CD8-positive, alpha-beta memory T cell (primary cell): ENCODE measurements at regions not wholly inside any gene's neighbourhood (a gene's known extent, or its start where the extent isn't known, plus 50 kb on each side); places are given as distances from the start of the nearest gene placed in this dataset.

ENCODE experiments used
- CTCF ChIA-PET: fragments of 350-600 bp; sonication (Branson Sonifier 250); formaldehyde crosslinking; loops from one replicate; lab custom pipeline; 2021; ENCODE audit warnings: antibody characterized with exemption; lab: Charles Lee
- POLR2A ChIA-PET: fragments of 350-600 bp; sonication (Branson Sonifier 250); formaldehyde crosslinking; loops from one replicate; lab custom pipeline; 2021; ENCODE audit warnings: antibody characterized with exemption; lab: Charles Lee
- DNase-seq, 5 donors: peaks; one replicate each; pipeline versions ENCODE4 v3.0.0 to v3.0.0-alpha.2; 2020 to 2022; ENCODE audit warnings: mixed read lengths in 1 of 5
- H3K27ac ChIP-seq: one replicate; pipeline ENCODE4 v1.7.0; 2013; ENCODE audit warnings: low read depth, mild to moderate bottlenecking, low read length, moderate library complexity
- H3K27me3 ChIP-seq: 2 replicates; pipeline ENCODE4 v1.7.0; 2013; ENCODE audit warnings: low read length, mild to moderate bottlenecking; ENCODE audit not compliant: insufficient read depth, poor library complexity, severe bottlenecking
- H3K36me3 ChIP-seq: 2 replicates; pipeline ENCODE4 v1.7.0; 2013; ENCODE audit warnings: mild to moderate bottlenecking, low read length, moderate library complexity; ENCODE audit not compliant: insufficient read depth
- H3K4me1 ChIP-seq: 2 replicates; pipeline ENCODE4 v1.7.0; 2013; ENCODE audit warnings: mild to moderate bottlenecking, low read length, moderate library complexity; ENCODE audit not compliant: insufficient read depth
- H3K4me3 ChIP-seq: 2 replicates; pipeline ENCODE4 v1.7.0; 2013; ENCODE audit warnings: mild to moderate bottlenecking, low read length
- H3K9me3 ChIP-seq: 2 replicates; pipeline ENCODE4 v1.7.0; 2013; ENCODE audit warnings: mild to moderate bottlenecking, low read length
- H3K27ac Mint-ChIP-seq, 8 donors: one replicate each; pipeline ENCODE4 v1.8.0; 2020 to 2021; ENCODE audit warnings: mixed read lengths in 8 of 8, mild to moderate bottlenecking in 6 of 8, inconsistent platforms in 3 of 8, moderate library complexity in 3 of 8
- H3K27me3 Mint-ChIP-seq, 2 donors: one replicate each; pipeline ENCODE4 v1.8.0; 2020 to 2021; ENCODE audit warnings: mixed read lengths in 2 of 2, mild to moderate bottlenecking in 1 of 2, moderate library complexity in 1 of 2
- H3K36me3 Mint-ChIP-seq, 3 donors: one replicate each; pipeline ENCODE4 v1.8.0; 2020 to 2021; ENCODE audit warnings: mixed read lengths in 3 of 3, inconsistent platforms in 1 of 3, mild to moderate bottlenecking in 1 of 3
- H3K4me1 Mint-ChIP-seq, 3 donors: one replicate each; pipeline ENCODE4 v1.8.0; 2020 to 2021; ENCODE audit warnings: mixed read lengths in 3 of 3, inconsistent platforms in 1 of 3, mild to moderate bottlenecking in 1 of 3
- H3K4me3 Mint-ChIP-seq, 7 donors: one replicate each; pipeline ENCODE4 v1.8.0; 2020 to 2021; ENCODE audit warnings: mixed read lengths in 7 of 7, mild to moderate bottlenecking in 6 of 7, moderate library complexity in 4 of 7, inconsistent platforms in 2 of 7
- H3K9me3 Mint-ChIP-seq, 5 donors: one replicate each; pipeline ENCODE4 v1.8.0; 2020 to 2022; ENCODE audit warnings: mixed read lengths in 5 of 5, mild to moderate bottlenecking in 3 of 5, moderate library complexity in 2 of 5, inconsistent platforms in 1 of 5

- CTCF ChIA-PET = no interaction called here
- no peak for DNase-seq
- Mint-ChIP-seq H3K27ac (no peak overlapping the region), H3K4me1 (peaks cover 14 to 18% (median 14%) of the 10 kb centered on the region in 3 donors), H3K36me3 (no peaks in the 10 kb centered on the region), H3K9me3 (no peaks in the 10 kb centered on the region), H3K4me3 (no peak overlapping the region), H3K27me3 (peaks cover 0 to 7% of the 10 kb centered on the region in 2 donors)
- Histone ChIP-seq H3K9me3 (no peaks in the 10 kb centered on the region), H3K27ac (no peak overlapping the region), H3K4me1 (peaks cover 21% of the 10 kb centered on the region), H3K36me3 (no peaks in the 10 kb centered on the region), H3K4me3 (no peak overlapping the region), H3K27me3 (no peaks in the 10 kb centered on the region)
- POLR2A ChIA-PET = no interaction called here
Measured at GRCh38 chr7:25624051-25624450, 395.8 kb upstream of the NPVF start.

- no peak for DNase-seq
- Mint-ChIP-seq H3K27me3 (peaks cover 0 to 13% of the 10 kb centered on the region in 2 donors), H3K27ac (no peak overlapping the region), H3K36me3 (no peaks in the 10 kb centered on the region), H3K4me3 (no peak overlapping the region), H3K4me1 (peaks cover 12 to 13% (median 13%) of the 10 kb centered on the region in 3 donors), H3K9me3 (no peaks in the 10 kb centered on the region)
- Histone ChIP-seq H3K27ac (no peak overlapping the region), H3K9me3 (no peaks in the 10 kb centered on the region), H3K27me3 (no peaks in the 10 kb centered on the region), H3K36me3 (no peaks in the 10 kb centered on the region), H3K4me3 (no peak overlapping the region), H3K4me1 (peaks cover 16% of the 10 kb centered on the region)
- CTCF ChIA-PET = no interaction called here
- POLR2A ChIA-PET = no interaction called here
Measured at GRCh38 chr7:25624833-25625232, 396.5 kb upstream of the NPVF start.

GRCh38 chr7:25625306-25625992 is 397.2 kb upstream of the NPVF start:
- DNase-seq = no peak
- Mint-ChIP-seq H3K27me3 (peaks cover 2 to 17% of the 10 kb centered on the region in 2 donors), H3K4me3 (no peak overlapping the region), H3K36me3 (no peaks in the 10 kb centered on the region), H3K27ac (no peak overlapping the region), H3K9me3 (no peaks in the 10 kb centered on the region), H3K4me1 (peaks cover 6 to 7% (median 7%) of the 10 kb centered on the region in 3 donors)
- POLR2A ChIA-PET = no interaction called here
- Histone ChIP-seq H3K4me1 (peaks cover 11% of the 10 kb centered on the region), H3K36me3 (no peaks in the 10 kb centered on the region), H3K27ac (no peak overlapping the region), H3K27me3 (no peaks in the 10 kb centered on the region), H3K4me3 (no peak overlapping the region), H3K9me3 (no peaks in the 10 kb centered on the region)
- CTCF ChIA-PET = no interaction called here

GRCh38 chr7:25626451-25627131 is 398.3 kb upstream of the NPVF start:
- Mint-ChIP-seq H3K36me3 (no peaks in the 10 kb centered on the region), H3K27me3 (peaks cover 4 to 17% of the 10 kb centered on the region in 2 donors), H3K27ac (no peak overlapping the region), H3K4me1 (no peaks in the 10 kb centered on the region), H3K4me3 (no peak overlapping the region), H3K9me3 (no peaks in the 10 kb centered on the region)
- Histone ChIP-seq H3K4me1 (peaks cover 2% of the 10 kb centered on the region), H3K36me3 (no peaks in the 10 kb centered on the region), H3K27me3 (no peaks in the 10 kb centered on the region), H3K27ac (no peak overlapping the region), H3K4me3 (no peak overlapping the region), H3K9me3 (no peaks in the 10 kb centered on the region)
- CTCF ChIA-PET = no interaction called here
- DNase-seq = no peak
- POLR2A ChIA-PET = no interaction called here

- Mint-ChIP-seq H3K27ac (no peak overlapping the region), H3K4me1 (no peaks in the 10 kb centered on the region), H3K9me3 (no peaks in the 10 kb centered on the region), H3K27me3 (peaks cover 4 to 21% of the 10 kb centered on the region in 2 donors), H3K36me3 (no peaks in the 10 kb centered on the region), H3K4me3 (no peak overlapping the region)
- DNase-seq = no peak
- Histone ChIP-seq H3K4me1 (no peaks in the 10 kb centered on the region), H3K27me3 (no peaks in the 10 kb centered on the region), H3K4me3 (no peak overlapping the region), H3K9me3 (no peaks in the 10 kb centered on the region), H3K36me3 (no peaks in the 10 kb centered on the region), H3K27ac (no peak overlapping the region)
- ChIA-PET POLR2A (no interaction called here), CTCF (no interaction called here)
Measured at GRCh38 chr7:25628446-25628845, 400.2 kb upstream of the NPVF start.

- no peak overlapping the region for H3K27ac Mint-ChIP-seq
- Histone ChIP-seq H3K27ac (no peak overlapping the region), H3K4me3 (no peak overlapping the region), H3K9me3 (no peaks in the 10 kb centered on the region), H3K36me3 (no peaks in the 10 kb centered on the region), H3K4me1 (no peaks in the 10 kb centered on the region), H3K27me3 (no peaks in the 10 kb centered on the region)
- ChIA-PET POLR2A (no interaction called here), CTCF (no interaction called here)
- H3K9me3 Mint-ChIP-seq = no peaks in the 10 kb centered on the region
- H3K4me1 Mint-ChIP-seq = no peaks in the 10 kb centered on the region
- H3K36me3 Mint-ChIP-seq = no peaks in the 10 kb centered on the region
- H3K4me3 Mint-ChIP-seq = no peak overlapping the region
- DNase-seq = no peak
- peaks cover 7 to 17% of the 10 kb centered on the region in 2 donors for H3K27me3 Mint-ChIP-seq
Measured at GRCh38 chr7:25632616-25633015, 404.3 kb upstream of the NPVF start.

GRCh38 chr7:25633426-25634036 is 405.2 kb upstream of the NPVF start:
- CTCF ChIA-PET = no interaction called here
- no peak overlapping the region for H3K27ac Mint-ChIP-seq
- Histone ChIP-seq H3K27me3 (no peaks in the 10 kb centered on the region), H3K9me3 (no peaks in the 10 kb centered on the region), H3K4me1 (no peaks in the 10 kb centered on the region), H3K36me3 (no peaks in the 10 kb centered on the region), H3K4me3 (no peak overlapping the region), H3K27ac (no peak overlapping the region)
- no peaks in the 10 kb centered on the region for H3K36me3 Mint-ChIP-seq
- H3K27me3 Mint-ChIP-seq = peaks cover 8 to 16% of the 10 kb centered on the region in 2 donors
- H3K4me1 Mint-ChIP-seq = no peaks in the 10 kb centered on the region
- H3K9me3 Mint-ChIP-seq = no peaks in the 10 kb centered on the region
- H3K4me3 Mint-ChIP-seq = no peak overlapping the region
- DNase-seq = no peak
- POLR2A ChIA-PET = no interaction called here

GRCh38 chr7:25636168-25636567 is 407.9 kb upstream of the NPVF start:
- H3K9me3 ChIP-seq = no peaks in the 10 kb centered on the region
- DNase-seq = no peak
- H3K36me3 ChIP-seq = no peaks in the 10 kb centered on the region
- no peak overlapping the region for H3K4me3 ChIP-seq
- Mint-ChIP-seq H3K9me3 (no peaks in the 10 kb centered on the region), H3K27ac (no peak overlapping the region), H3K27me3 (peaks cover 4% of the 10 kb centered on the region in 2 donors), H3K4me3 (no peak overlapping the region), H3K36me3 (no peaks in the 10 kb centered on the region), H3K4me1 (no peaks in the 10 kb centered on the region)
- H3K27ac ChIP-seq = no peak overlapping the region
- no peaks in the 10 kb centered on the region for H3K4me1 ChIP-seq
- no peaks in the 10 kb centered on the region for H3K27me3 ChIP-seq
- ChIA-PET CTCF (no interaction called here), POLR2A (no interaction called here)
